ENCODE measurements at regions not wholly inside any gene's neighbourhood (a gene's known extent, or its start where the extent isn't known, plus 50 kb on each side); places are given as distances from the start of the nearest gene placed in this dataset.

- no peak for DNase-seq (ENCODE audit: missing footprints)
- intact Hi-C loops (cut with DNase I), result no loop called here
- ATAC-seq, result no peak
Observed at GRCh38 chr1:4005431-4005830, 105.4 kb upstream of the C1orf174 start.

GRCh38 chr1:4006676-4007374 is 106.8 kb upstream of the C1orf174 start:
- intact Hi-C loops (cut with DNase I), result no loop called here
- ATAC-seq (no peak), DNase-seq (ENCODE audit: missing footprints) (no peak)

GRCh38 chr1:4010284-4010683 is 110.2 kb upstream of the C1orf174 start:
- intact Hi-C loops (cut with DNase I), result no loop called here
- ATAC-seq (no peak), DNase-seq (ENCODE audit: missing footprints) (no peak)

- no peak for ATAC-seq
- DNase-seq (ENCODE audit: missing footprints), result no peak
- intact Hi-C loops (cut with DNase I), result no loop called here
Observed at GRCh38 chr1:4010814-4011605, 110.9 kb upstream of the C1orf174 start.

- intact Hi-C loops (cut with DNase I), result no loop called here
- ATAC-seq, result no peak
- no peak for DNase-seq (ENCODE audit: missing footprints)
Observed at GRCh38 chr1:4016351-4017130, 116.5 kb upstream of the C1orf174 start.

- no peak for ATAC-seq
- DNase-seq (ENCODE audit: missing footprints), result no peak
- intact Hi-C loops (cut with DNase I), result no loop called here
Observed at GRCh38 chr1:4017636-4018365, 117.7 kb upstream of the C1orf174 start.

- DNase-seq (ENCODE audit: missing footprints) (no peak), ATAC-seq (no peak)
- intact Hi-C loops (cut with DNase I), result no loop called here
Observed at GRCh38 chr1:4018466-4019146, 118.5 kb upstream of the C1orf174 start.

- intact Hi-C loops (cut with DNase I), result no loop called here
- ATAC-seq, result no peak
- DNase-seq (ENCODE audit: missing footprints), result no peak
Observed at GRCh38 chr1:4019147-4019521, 119.1 kb upstream of the C1orf174 start.

GRCh38 chr1:4019606-4020331 is 119.7 kb upstream of the C1orf174 start:
- ATAC-seq (no peak), DNase-seq (ENCODE audit: missing footprints) (no peak)

GRCh38 chr1:4020449-4020848 is 120.4 kb upstream of the C1orf174 start:
- intact Hi-C loops (cut with DNase I), result no loop called here
- no peak for DNase-seq (ENCODE audit: missing footprints)
- ATAC-seq, result no peak

More at GRCh38 chr1:4019606-4020331, 119.7 kb upstream of the C1orf174 start:
- intact Hi-C loops (cut with DNase I), result no loop called here

- intact Hi-C loops (cut with DNase I), result no loop called here
- no peak for ATAC-seq
- no peak for DNase-seq (ENCODE audit: missing footprints)
Observed at GRCh38 chr1:4021136-4021973, 121.3 kb upstream of the C1orf174 start.

GRCh38 chr1:4021974-4022268 is 121.8 kb upstream of the C1orf174 start:
- DNase-seq (ENCODE audit: missing footprints) (no peak), ATAC-seq (no peak)
- intact Hi-C loops (cut with DNase I), result no loop called here

GRCh38 chr1:4022715-4023114 is 122.6 kb upstream of the C1orf174 start:
- intact Hi-C loops (cut with DNase I), result no loop called here
- ATAC-seq (no peak), DNase-seq (ENCODE audit: missing footprints) (no peak)

GRCh38 chr1:4023678-4024077 is 123.6 kb upstream of the C1orf174 start:
- ATAC-seq (no peak), DNase-seq (ENCODE audit: missing footprints) (no peak)
- intact Hi-C loops (cut with DNase I), result no loop called here

- intact Hi-C loops (cut with DNase I), result no loop called here
- DNase-seq (ENCODE audit: missing footprints), result no peak
Observed at GRCh38 chr1:4024811-4025210, 124.7 kb upstream of the C1orf174 start.

GRCh38 chr1:4025752-4026151 is 125.7 kb upstream of the C1orf174 start:
- intact Hi-C loops (cut with DNase I), result no loop called here
- no peak for DNase-seq (ENCODE audit: missing footprints)
- ATAC-seq, result no peak

More at GRCh38 chr1:4024811-4025210, 124.7 kb upstream of the C1orf174 start:
- ATAC-seq, result no peak

GRCh38 chr1:4027008-4027407 is 126.9 kb upstream of the C1orf174 start:
- no peak for ATAC-seq
- intact Hi-C loops (cut with DNase I), result no loop called here
- no peak for DNase-seq (ENCODE audit: missing footprints)
